ENCODE measurements at regions not wholly inside any gene's neighbourhood (a gene's known extent, or its start where the extent isn't known, plus 50 kb on each side); places are given as distances from the start of the nearest gene placed in this dataset.

DNA sequence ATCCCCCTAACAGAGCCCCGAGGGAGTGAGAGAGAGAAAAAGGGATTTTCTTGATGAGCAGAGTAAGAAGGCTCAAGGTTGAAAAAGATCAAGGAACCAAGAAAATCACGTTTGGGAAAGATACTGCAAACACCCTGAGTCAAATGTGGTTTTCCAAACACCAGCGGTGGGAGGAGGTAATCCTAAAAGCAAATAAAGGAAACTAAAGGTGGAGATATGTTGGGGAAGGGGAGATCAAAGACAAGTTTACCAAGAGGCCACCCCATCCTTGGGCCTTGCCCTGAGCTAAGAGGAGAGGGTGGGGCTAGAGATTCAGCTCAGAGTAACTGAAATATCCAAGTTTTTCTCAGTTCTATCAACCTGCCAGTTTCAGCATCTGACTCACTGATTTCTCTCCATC is 332.3 kb downstream of the ETAA1 start:
- DNase-seq (ENCODE audit: low read depth, low spot score) (no peak), FAIRE-seq (no peak)
- H3K4me2 ChIP-seq (ENCODE audit: insufficient read depth, low read length), result no peak overlapping the region
- no peak overlapping the region for H3K9ac ChIP-seq (replicated peaks; ENCODE audit: extremely low read depth, insufficient read depth, low read length)
- H3K79me2 ChIP-seq (ENCODE audit: control insufficient read depth, insufficient read depth, low read length), result no peaks in the 10 kb centered on the region
- H3K36me3 ChIP-seq (ENCODE audit: control insufficient read depth in 2 of 2, extremely low read depth in 1 of 2, insufficient read depth in 2 of 2, low read length in 2 of 2), result no peaks in the 10 kb centered on the region
- POLR2A ChIA-PET, result no interaction called here
- no peak overlapping the region for H3K4me3 ChIP-seq (replicated peaks in 1 of 3; ENCODE audit: insufficient read depth in 1 of 3, low read depth in 1 of 3, low read length in 3 of 3)
- no peaks in the 10 kb centered on the region for H3K9me1 ChIP-seq (replicated peaks; ENCODE audit: control insufficient read depth, extremely low read depth, insufficient read depth, low read length)
- dilution Hi-C loops (cut with MboI; ENCODE audit: extremely low pct_ligation_motif_present, low sequenced_read_pairs), result no loop called here
- TF ChIP-seq FOS (IDR thresholded peaks at IDR 0.05; ENCODE audit: borderline replicate concordance, insufficient read depth, low read length) (no peak), MYC (IDR thresholded peaks at IDR 0.05; ENCODE audit: low read depth, low read length) (no peak), POLR2AphosphoS5 (IDR thresholded peaks at IDR 0.05; ENCODE audit: insufficient read depth, low read depth, low read length) (no peak), EZH2 (IDR thresholded peaks at IDR 0.05; ENCODE audit: borderline replicate concordance, low read depth, low read length, severe bottlenecking) (no peak), POLR2A (IDR thresholded peaks at IDR 0.05; ENCODE audit: low read depth, low read length) (no peak), JUN (IDR thresholded peaks at IDR 0.05; ENCODE audit: borderline replicate concordance, insufficient read depth, insufficient read length, low read depth) (no peak), GATA2 (IDR thresholded peaks at IDR 0.05; ENCODE audit: insufficient read depth, insufficient read length, low read depth, low read length) (no peak)
- TF ChIP-seq, protein P1, sequence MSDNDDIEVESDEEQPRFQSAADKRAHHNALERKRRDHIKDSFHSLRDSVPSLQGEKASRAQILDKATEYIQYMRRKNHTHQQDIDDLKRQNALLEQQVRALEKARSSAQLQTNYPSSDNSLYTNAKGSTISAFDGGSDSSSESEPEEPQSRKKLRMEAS (IDR thresholded peaks at IDR 0.05; ENCODE audit: insufficient read depth, insufficient read length), result no peak
- TF ChIP-seq, protein P2, sequence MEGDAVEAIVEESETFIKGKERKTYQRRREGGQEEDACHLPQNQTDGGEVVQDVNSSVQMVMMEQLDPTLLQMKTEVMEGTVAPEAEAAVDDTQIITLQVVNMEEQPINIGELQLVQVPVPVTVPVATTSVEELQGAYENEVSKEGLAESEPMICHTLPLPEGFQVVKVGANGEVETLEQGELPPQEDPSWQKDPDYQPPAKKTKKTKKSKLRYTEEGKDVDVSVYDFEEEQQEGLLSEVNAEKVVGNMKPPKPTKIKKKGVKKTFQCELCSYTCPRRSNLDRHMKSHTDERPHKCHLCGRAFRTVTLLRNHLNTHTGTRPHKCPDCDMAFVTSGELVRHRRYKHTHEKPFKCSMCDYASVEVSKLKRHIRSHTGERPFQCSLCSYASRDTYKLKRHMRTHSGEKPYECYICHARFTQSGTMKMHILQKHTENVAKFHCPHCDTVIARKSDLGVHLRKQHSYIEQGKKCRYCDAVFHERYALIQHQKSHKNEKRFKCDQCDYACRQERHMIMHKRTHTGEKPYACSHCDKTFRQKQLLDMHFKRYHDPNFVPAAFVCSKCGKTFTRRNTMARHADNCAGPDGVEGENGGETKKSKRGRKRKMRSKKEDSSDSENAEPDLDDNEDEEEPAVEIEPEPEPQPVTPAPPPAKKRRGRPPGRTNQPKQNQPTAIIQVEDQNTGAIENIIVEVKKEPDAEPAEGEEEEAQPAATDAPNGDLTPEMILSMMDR (IDR thresholded peaks at IDR 0.05; ENCODE audit: extremely low read depth in 1 of 2, insufficient read depth in 1 of 2, low read depth in 1 of 2, low read length in 2 of 2), result no peak
- H2AFZ ChIP-seq (ENCODE audit: low read depth, low read length), result no peak overlapping the region
- no peaks in the 10 kb centered on the region for H3K4me1 ChIP-seq (ENCODE audit: control insufficient read depth, extremely low read depth, insufficient read depth, low read length)
- no peaks in the 10 kb centered on the region for H3K27me3 ChIP-seq (ENCODE audit: control insufficient read depth in 2 of 2, insufficient read depth in 2 of 2, low read length in 2 of 2)
- BruUV-seq (replicated peaks), result no TSS peak
- no peaks in the 10 kb centered on the region for H3K9me3 ChIP-seq (replicated peaks; ENCODE audit: control insufficient read depth, insufficient read depth, low read length)
- H4K20me1 ChIP-seq (replicated peaks; ENCODE audit: control insufficient read depth, extremely low read depth, insufficient read depth, low read length), result no peaks in the 10 kb centered on the region
- intact Hi-C loops (cut with micrococcal nuclease), result no loop called here
- CTCF ChIA-PET, result interaction anchor here (2.2 to 8.1 kb wide), 2 partner anchors 110 to 302 kb away, joined by 12 to 211 read pairs; no protein-coding TSS in a partner anchor
- H3K27ac ChIP-seq (ENCODE audit: insufficient read depth, low read depth, low read length), result no peak overlapping the region
